ENCODE measurements at regions not wholly inside any gene's neighbourhood (a gene's known extent, or its start where the extent isn't known, plus 50 kb on each side); places are given as distances from the start of the nearest gene placed in this dataset.

- TF ChIP-seq CTCF (IDR thresholded peaks at IDR 0.05; ENCODE audit: insufficient read depth, low read depth, low read length, missing control alignments), result no peak
- H3K4me3 ChIP-seq (ENCODE audit: low read length), result no peak overlapping the region
- DNase-seq (ENCODE audit: low read depth), result no peak
Measured at GRCh38 chr13:74229242-74229641, 95.0 kb upstream of the KLF12 start.

- no peak for DNase-seq (ENCODE audit: low read depth)
- no peak overlapping the region for H3K4me3 ChIP-seq (ENCODE audit: low read length)
- no peak for TF ChIP-seq CTCF (IDR thresholded peaks at IDR 0.05; ENCODE audit: insufficient read depth, low read depth, low read length, missing control alignments)
Measured at GRCh38 chr13:74227476-74228158, 93.4 kb upstream of the KLF12 start.

- no peak for TF ChIP-seq CTCF (IDR thresholded peaks at IDR 0.05; ENCODE audit: insufficient read depth, low read depth, low read length, missing control alignments)
- no peak for DNase-seq (ENCODE audit: low read depth)
Measured at GRCh38 chr13:74226791-74227475, 92.7 kb upstream of the KLF12 start.

GRCh38 chr13:74221752-74222151 lies 87.5 kb upstream of the KLF12 start:
- DNase-seq (ENCODE audit: low read depth), result no peak
- TF ChIP-seq CTCF (IDR thresholded peaks at IDR 0.05; ENCODE audit: insufficient read depth, low read depth, low read length, missing control alignments), result no peak
- no peak overlapping the region for H3K4me3 ChIP-seq (ENCODE audit: low read length)

More at GRCh38 chr13:74226791-74227475, 92.7 kb upstream of the KLF12 start:
- H3K4me3 ChIP-seq (ENCODE audit: low read length), result no peak overlapping the region

- no peak for DNase-seq (ENCODE audit: low read depth)
- no peak for TF ChIP-seq CTCF (IDR thresholded peaks at IDR 0.05; ENCODE audit: insufficient read depth, low read depth, low read length, missing control alignments)
Measured at GRCh38 chr13:74219566-74219965, 85.4 kb upstream of the KLF12 start.

GRCh38 chr13:74218291-74218690 lies 84.1 kb upstream of the KLF12 start:
- TF ChIP-seq CTCF (IDR thresholded peaks at IDR 0.05; ENCODE audit: insufficient read depth, low read depth, low read length, missing control alignments), result no peak
- no peak overlapping the region for H3K4me3 ChIP-seq (ENCODE audit: low read length)
- no peak for DNase-seq (ENCODE audit: low read depth)

More at GRCh38 chr13:74219566-74219965, 85.4 kb upstream of the KLF12 start:
- H3K4me3 ChIP-seq (ENCODE audit: low read length), result no peak overlapping the region
